SK-N-MC (cell line): ENCODE measurements at regions not wholly inside any gene's neighbourhood (a gene's known extent, or its start where the extent isn't known, plus 50 kb on each side); places are given as distances from the start of the nearest gene placed in this dataset.

Experiments
- DNase-seq: peaks from one replicate; pipeline ENCODE4 v3.0.0-alpha.2; 2011; ENCODE audit warnings: low read depth, low spot score
- H3K27ac ChIP-seq: fragments of 200-600 bp; sonication (generic); 2 replicates; pipeline ENCODE4 v1.5.1; 2016; ENCODE audit warnings: mixed run types
- H3K36me3 ChIP-seq: fragments of 200-600 bp; sonication (generic); 2 replicates; pipeline ENCODE4 v1.6.1; 2017; ENCODE audit warnings: antibody characterized with exemption, low read length, mixed read lengths; ENCODE audit not compliant: insufficient read depth
- H3K4me3 ChIP-seq: fragments of 200-600 bp; sonication (generic); 2 replicates; pipeline ENCODE4 v1.5.1; 2016
- H3K9ac ChIP-seq: fragments of 200-600 bp; sonication (generic); 2 replicates; pipeline ENCODE4 v1.8.0; 2017; ENCODE audit warnings: mixed run types, mixed read lengths; ENCODE audit not compliant: insufficient read length
- H3K9me3 ChIP-seq: fragments of 200-600 bp; sonication (generic); 2 replicates; pipeline ENCODE4 v1.6.1; 2017; ENCODE audit warnings: low read depth, mild to moderate bottlenecking, antibody characterized with exemption, low read length, moderate library complexity, mixed read lengths
- EZH2 ChIP-seq: fragments of 200-600 bp; sonication (generic); IDR thresholded peaks from one replicate; pipeline ENCODE4 v1.6.1; 2017; ENCODE audit warnings: antibody characterized with exemption
- FOXP2 ChIP-seq: optimal IDR thresholded peaks from 2 replicates; pipeline ENCODE3; 2011; ENCODE audit warnings: mild to moderate bottlenecking, moderate library complexity; ENCODE audit not compliant: insufficient read depth; ENCODE audit errors: extremely low read length, control extremely low read depth
- POLR2AphosphoS5 ChIP-seq: IDR thresholded peaks from 2 replicates; pipeline ENCODE4 v1.6.1; 2012; ENCODE audit warnings: mild to moderate bottlenecking, low read depth, low read length, borderline replicate concordance

GRCh38 chr4:29558789-29559188 is 1161.4 kb upstream of the PCDH7 start:
- Histone ChIP-seq H3K9ac (no peak overlapping the region), H3K36me3 (no peaks in the 10 kb centered on the region), H3K4me3 (no peak overlapping the region), H3K27ac (no peak overlapping the region), H3K9me3 (no peaks in the 10 kb centered on the region)
- TF ChIP-seq FOXP2 (no peak), POLR2AphosphoS5 (no peak), EZH2 (no peak)
- DNase-seq: no peak

- no peak overlapping the region for H3K9ac ChIP-seq
- H3K9me3 ChIP-seq: no peaks in the 10 kb centered on the region
- no peak for DNase-seq
- H3K27ac ChIP-seq: no peak overlapping the region
- no peaks in the 10 kb centered on the region for H3K36me3 ChIP-seq
- no peak overlapping the region for H3K4me3 ChIP-seq
- TF ChIP-seq EZH2 (no peak), FOXP2 (no peak)
Observed at GRCh38 chr4:29559286-29559685, 1160.9 kb upstream of the PCDH7 start.

- DNase-seq: no peak
- H3K36me3 ChIP-seq: no peaks in the 10 kb centered on the region
- TF ChIP-seq POLR2AphosphoS5 (no peak), FOXP2 (no peak), EZH2 (no peak)
- H3K4me3 ChIP-seq: no peak overlapping the region
- no peak overlapping the region for H3K27ac ChIP-seq
- H3K9me3 ChIP-seq: no peaks in the 10 kb centered on the region
- H3K9ac ChIP-seq: no peak overlapping the region
Observed at GRCh38 chr4:29560452-29560851, 1159.7 kb upstream of the PCDH7 start.

GRCh38 chr4:29565256-29565655 is 1154.9 kb upstream of the PCDH7 start:
- Histone ChIP-seq H3K9ac (no peak overlapping the region), H3K27ac (no peak overlapping the region), H3K9me3 (no peaks in the 10 kb centered on the region), H3K36me3 (no peaks in the 10 kb centered on the region), H3K4me3 (no peak overlapping the region)
- TF ChIP-seq FOXP2 (no peak), POLR2AphosphoS5 (no peak), EZH2 (no peak)
- no peak for DNase-seq

- no peaks in the 10 kb centered on the region for H3K9me3 ChIP-seq
- H3K9ac ChIP-seq: no peak overlapping the region
- H3K4me3 ChIP-seq: no peak overlapping the region
- H3K36me3 ChIP-seq: no peaks in the 10 kb centered on the region
- no peak overlapping the region for H3K27ac ChIP-seq
- no peak for DNase-seq
- TF ChIP-seq FOXP2 (no peak), POLR2AphosphoS5 (no peak), EZH2 (no peak)
Observed at GRCh38 chr4:29566371-29566770, 1153.8 kb upstream of the PCDH7 start.

- DNase-seq: no peak
- H3K9me3 ChIP-seq: no peaks in the 10 kb centered on the region
- TF ChIP-seq POLR2AphosphoS5 (no peak), FOXP2 (no peak), EZH2 (no peak)
- H3K36me3 ChIP-seq: no peaks in the 10 kb centered on the region
- H3K27ac ChIP-seq: no peak overlapping the region
- H3K9ac ChIP-seq: no peak overlapping the region
- no peak overlapping the region for H3K4me3 ChIP-seq
Observed at GRCh38 chr4:29571322-29571721, 1148.8 kb upstream of the PCDH7 start.

GRCh38 chr4:29578329-29578728 is 1141.8 kb upstream of the PCDH7 start:
- no peaks in the 10 kb centered on the region for H3K9me3 ChIP-seq
- TF ChIP-seq EZH2: no peak
- TF ChIP-seq FOXP2: no peak
- no peak for TF ChIP-seq POLR2AphosphoS5
- H3K4me3 ChIP-seq: no peak overlapping the region
- no peak for DNase-seq
- no peak overlapping the region for H3K27ac ChIP-seq
- no peak overlapping the region for H3K9ac ChIP-seq
- H3K36me3 ChIP-seq: no peaks in the 10 kb centered on the region

- no peaks in the 10 kb centered on the region for H3K9me3 ChIP-seq
- no peak overlapping the region for H3K9ac ChIP-seq
- H3K36me3 ChIP-seq: no peaks in the 10 kb centered on the region
- TF ChIP-seq POLR2AphosphoS5: no peak
- TF ChIP-seq EZH2: no peak
- no peak for TF ChIP-seq FOXP2
- no peak overlapping the region for H3K4me3 ChIP-seq
- DNase-seq: no peak
- H3K27ac ChIP-seq: no peak overlapping the region
Observed at GRCh38 chr4:29581457-29581856, 1138.7 kb upstream of the PCDH7 start.

- no peak overlapping the region for H3K4me3 ChIP-seq
- H3K9me3 ChIP-seq: no peaks in the 10 kb centered on the region
- H3K27ac ChIP-seq: no peak overlapping the region
- H3K36me3 ChIP-seq: no peaks in the 10 kb centered on the region
- DNase-seq: no peak
- no peak overlapping the region for H3K9ac ChIP-seq
- no peak for TF ChIP-seq EZH2
- TF ChIP-seq FOXP2: no peak
- no peak for TF ChIP-seq POLR2AphosphoS5
Observed at GRCh38 chr4:29588617-29589016, 1131.6 kb upstream of the PCDH7 start.
